ENCODE measurements at regions not wholly inside any gene's neighbourhood (a gene's known extent, or its start where the extent isn't known, plus 50 kb on each side); places are given as distances from the start of the nearest gene placed in this dataset.

GRCh38 chr14:53807542-53807941 lies 149.1 kb downstream of the BMP4 start:
- H3K4me3 ChIP-seq (ENCODE audit: low read depth, low read length) = no peak overlapping the region
- ChIA-PET POLR2A (no interaction called here), CTCF (no interaction called here)
- TF ChIP-seq CTCF (IDR thresholded peaks at IDR 0.05; ENCODE audit: insufficient read depth, low read length, missing control alignments) = no peak
- no peak for DNase-seq (ENCODE audit: low read depth, low spot score)

GRCh38 chr14:53807108-53807507 lies 149.5 kb downstream of the BMP4 start:
- POLR2A ChIA-PET = no interaction called here
- H3K4me3 ChIP-seq (ENCODE audit: low read depth, low read length) = no peak overlapping the region
- DNase-seq (ENCODE audit: low read depth, low spot score) = no peak
- no peak for TF ChIP-seq CTCF (IDR thresholded peaks at IDR 0.05; ENCODE audit: insufficient read depth, low read length, missing control alignments)
- CTCF ChIA-PET = no interaction called here

DNA sequence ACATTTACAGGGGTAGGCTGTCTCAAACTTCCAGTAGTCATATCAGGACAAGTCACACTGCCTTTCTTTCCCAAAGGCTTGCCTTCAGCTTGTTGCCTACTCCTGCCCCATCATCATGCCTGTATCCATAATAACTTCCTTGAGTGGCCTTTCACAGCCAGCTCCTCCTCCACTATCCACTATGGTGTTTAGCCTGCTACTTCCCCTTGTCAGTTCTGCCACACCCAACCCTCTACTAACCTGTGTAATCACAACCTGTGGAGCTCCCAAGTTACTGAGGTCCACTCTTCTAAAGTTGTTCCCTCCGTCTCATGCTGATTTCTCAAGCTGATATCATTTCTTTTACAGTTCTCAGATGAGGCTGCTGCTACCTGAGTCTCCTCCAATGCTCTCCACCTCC lies 159.9 kb downstream of the BMP4 start:
- CTCF ChIA-PET = no interaction called here
- no peak for DNase-seq (ENCODE audit: low read depth, low spot score)
- H3K4me3 ChIP-seq (ENCODE audit: low read depth, low read length) = no peak overlapping the region
- no peak for TF ChIP-seq CTCF (IDR thresholded peaks at IDR 0.05; ENCODE audit: insufficient read depth, low read length, missing control alignments)
- POLR2A ChIA-PET = no interaction called here

- ChIA-PET CTCF (no interaction called here), POLR2A (no interaction called here)
- TF ChIP-seq CTCF (IDR thresholded peaks at IDR 0.05; ENCODE audit: insufficient read depth, low read length, missing control alignments) = no peak
- no peak for DNase-seq (ENCODE audit: low read depth, low spot score)
- no peak overlapping the region for H3K4me3 ChIP-seq (ENCODE audit: low read depth, low read length)
Measured at GRCh38 chr14:53793790-53794505, 162.7 kb downstream of the BMP4 start.

GRCh38 chr14:53792909-53793308 lies 163.7 kb downstream of the BMP4 start:
- DNase-seq (ENCODE audit: low read depth, low spot score) = no peak
- CTCF ChIA-PET = no interaction called here
- TF ChIP-seq CTCF (IDR thresholded peaks at IDR 0.05; ENCODE audit: insufficient read depth, low read length, missing control alignments) = no peak
- POLR2A ChIA-PET = no interaction called here
- no peak overlapping the region for H3K4me3 ChIP-seq (ENCODE audit: low read depth, low read length)

DNA sequence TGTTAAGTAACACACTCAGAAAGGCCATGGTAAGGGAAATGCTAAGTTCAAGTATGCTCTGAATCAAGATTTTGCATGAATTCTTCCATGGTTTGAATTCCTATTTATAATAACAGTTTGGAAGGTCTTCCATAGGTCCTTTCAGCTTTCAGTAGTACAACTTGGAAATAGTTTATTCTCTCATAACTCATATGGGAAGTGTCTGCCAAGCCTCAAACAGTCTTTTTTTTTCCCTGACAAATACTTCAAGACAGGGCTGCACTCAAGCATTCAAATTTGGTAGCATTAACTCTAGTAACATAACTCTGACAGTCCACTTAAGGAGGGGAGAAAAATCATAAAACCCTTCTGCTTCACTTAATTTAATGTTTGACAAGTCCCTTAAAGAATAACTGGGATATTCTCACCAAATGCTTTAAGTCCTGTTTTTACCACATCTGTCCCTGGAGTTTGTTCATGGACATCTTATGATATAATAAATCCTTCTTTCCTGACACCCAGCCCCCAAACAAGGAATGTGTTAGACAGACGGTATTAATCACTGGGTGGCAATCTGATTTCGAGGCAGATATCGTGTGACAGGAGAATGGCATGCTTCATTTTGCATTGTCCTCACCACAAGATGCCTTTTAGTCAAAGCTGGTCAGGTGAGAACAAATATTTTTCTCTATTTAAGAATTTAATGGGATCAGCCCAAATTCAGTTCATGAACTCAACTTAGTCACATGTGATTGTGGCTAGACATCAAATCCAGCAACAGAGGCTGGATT lies 165.7 kb downstream of the BMP4 start:
- ChIA-PET POLR2A (no interaction called here), CTCF (no interaction called here)
- TF ChIP-seq CTCF (IDR thresholded peaks at IDR 0.05; ENCODE audit: insufficient read depth, low read length, missing control alignments) = no peak
- H3K4me3 ChIP-seq (ENCODE audit: low read depth, low read length) = no peak overlapping the region
- no peak for DNase-seq (ENCODE audit: low read depth, low spot score)
